Muscle layer of colon (tissue), 2 donors: ENCODE measurements at regions not wholly inside any gene's neighbourhood (a gene's known extent, or its start where the extent isn't known, plus 50 kb on each side); places are given as distances from the start of the nearest gene placed in this dataset.

ENCODE experiments used
- H3K27ac ChIP-seq: one replicate; pipeline ENCODE4 v1.7.0; 2013; ENCODE audit warnings: low read depth, mild to moderate bottlenecking, low read length, moderate library complexity
- H3K27me3 ChIP-seq, 2 donors: one replicate each; pipeline ENCODE4 v1.7.0; 2013; ENCODE audit warnings: low read length in 2 of 2, mild to moderate bottlenecking in 2 of 2; ENCODE audit not compliant: insufficient read depth in 2 of 2, control insufficient read depth in 1 of 2
- H3K36me3 ChIP-seq: one replicate; pipeline ENCODE4 v1.7.0; 2013; ENCODE audit warnings: mild to moderate bottlenecking, low read length; ENCODE audit not compliant: insufficient read depth
- H3K4me1 ChIP-seq: one replicate; pipeline ENCODE4 v1.7.0; 2013; ENCODE audit warnings: mild to moderate bottlenecking, low read length; ENCODE audit not compliant: insufficient read depth
- H3K4me3 ChIP-seq, 2 donors: one replicate each; pipeline ENCODE4 v1.7.0; 2013; ENCODE audit warnings: low read length in 2 of 2, low read depth in 1 of 2, mild to moderate bottlenecking in 1 of 2, moderate library complexity in 1 of 2
- H3K9ac ChIP-seq: one replicate; pipeline ENCODE4 v1.7.0; 2013; ENCODE audit warnings: low read length
- H3K9me3 ChIP-seq: one replicate; pipeline ENCODE4 v1.7.0; 2013; ENCODE audit warnings: mild to moderate bottlenecking, low read length
- donor health status: abdominal sarcoma.
- donor health status: Adenocarcinoma of cecum.

DNA sequence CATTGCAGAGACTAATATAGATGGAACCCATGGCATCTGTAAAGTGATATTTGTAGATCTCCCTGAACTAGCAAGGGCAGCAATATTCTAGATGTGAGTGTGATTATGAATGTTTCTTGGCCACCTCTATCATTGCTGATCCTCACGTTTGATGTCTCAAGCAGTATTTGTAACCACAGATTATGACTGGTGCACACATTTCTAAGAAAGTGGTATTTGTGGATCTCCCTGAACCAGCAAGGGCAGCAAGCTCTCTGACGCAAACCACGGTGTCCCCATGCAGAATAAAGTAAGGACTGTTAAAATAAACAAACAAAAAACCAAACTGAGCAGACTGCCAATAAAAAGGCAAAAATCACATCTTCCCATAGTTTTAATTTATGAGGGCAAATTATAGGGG lies 301.3 kb downstream of the CSNK1G3 start:
- Histone ChIP-seq H3K27ac (no peak overlapping the region), H3K4me3 (no peak overlapping the region), H3K9ac (no peak overlapping the region), H3K27me3 (no peaks in the 10 kb centered on the region), H3K4me1 (peaks cover 28% of the 10 kb centered on the region), H3K36me3 (no peaks in the 10 kb centered on the region), H3K9me3 (no peaks in the 10 kb centered on the region)

GRCh38 chr5:123811831-123812230 lies 299.9 kb downstream of the CSNK1G3 start:
- H3K4me1 ChIP-seq = peaks cover 42% of the 10 kb centered on the region
- no peak overlapping the region for H3K9ac ChIP-seq
- H3K27ac ChIP-seq = no peak overlapping the region
- no peak overlapping the region for H3K4me3 ChIP-seq
- no peaks in the 10 kb centered on the region for H3K27me3 ChIP-seq
- no peaks in the 10 kb centered on the region for H3K9me3 ChIP-seq
- no peaks in the 10 kb centered on the region for H3K36me3 ChIP-seq

- Histone ChIP-seq H3K4me1 (peaks cover 45% of the 10 kb centered on the region), H3K9me3 (no peaks in the 10 kb centered on the region), H3K27me3 (no peaks in the 10 kb centered on the region), H3K9ac (no peak overlapping the region), H3K4me3 (no peak overlapping the region), H3K27ac (no peak overlapping the region), H3K36me3 (no peaks in the 10 kb centered on the region)
These were observed 298.9 kb downstream of the CSNK1G3 start for GRCh38 chr5:123810746-123811340.

- Histone ChIP-seq H3K27me3 (no peaks in the 10 kb centered on the region), H3K9ac (no peak overlapping the region), H3K9me3 (no peaks in the 10 kb centered on the region), H3K4me1 (peaks cover 40% of the 10 kb centered on the region), H3K36me3 (no peaks in the 10 kb centered on the region), H3K27ac (no peak overlapping the region), H3K4me3 (no peak overlapping the region)
These were observed 298.3 kb downstream of the CSNK1G3 start for GRCh38 chr5:123810253-123810652.

GRCh38 chr5:123809594-123810221 lies 297.7 kb downstream of the CSNK1G3 start:
- peaks cover 35% of the 10 kb centered on the region for H3K4me1 ChIP-seq
- no peaks in the 10 kb centered on the region for H3K27me3 ChIP-seq
- no peak overlapping the region for H3K4me3 ChIP-seq
- no peaks in the 10 kb centered on the region for H3K9me3 ChIP-seq
- no peaks in the 10 kb centered on the region for H3K36me3 ChIP-seq
- no peak overlapping the region for H3K27ac ChIP-seq
- no peak overlapping the region for H3K9ac ChIP-seq

- peaks cover 26% of the 10 kb centered on the region for H3K4me1 ChIP-seq
- H3K4me3 ChIP-seq = no peak overlapping the region
- no peak overlapping the region for H3K9ac ChIP-seq
- no peaks in the 10 kb centered on the region for H3K27me3 ChIP-seq
- no peaks in the 10 kb centered on the region for H3K36me3 ChIP-seq
- no peaks in the 10 kb centered on the region for H3K9me3 ChIP-seq
- no peak overlapping the region for H3K27ac ChIP-seq
These were observed 296.7 kb downstream of the CSNK1G3 start for GRCh38 chr5:123808461-123809380.

DNA sequence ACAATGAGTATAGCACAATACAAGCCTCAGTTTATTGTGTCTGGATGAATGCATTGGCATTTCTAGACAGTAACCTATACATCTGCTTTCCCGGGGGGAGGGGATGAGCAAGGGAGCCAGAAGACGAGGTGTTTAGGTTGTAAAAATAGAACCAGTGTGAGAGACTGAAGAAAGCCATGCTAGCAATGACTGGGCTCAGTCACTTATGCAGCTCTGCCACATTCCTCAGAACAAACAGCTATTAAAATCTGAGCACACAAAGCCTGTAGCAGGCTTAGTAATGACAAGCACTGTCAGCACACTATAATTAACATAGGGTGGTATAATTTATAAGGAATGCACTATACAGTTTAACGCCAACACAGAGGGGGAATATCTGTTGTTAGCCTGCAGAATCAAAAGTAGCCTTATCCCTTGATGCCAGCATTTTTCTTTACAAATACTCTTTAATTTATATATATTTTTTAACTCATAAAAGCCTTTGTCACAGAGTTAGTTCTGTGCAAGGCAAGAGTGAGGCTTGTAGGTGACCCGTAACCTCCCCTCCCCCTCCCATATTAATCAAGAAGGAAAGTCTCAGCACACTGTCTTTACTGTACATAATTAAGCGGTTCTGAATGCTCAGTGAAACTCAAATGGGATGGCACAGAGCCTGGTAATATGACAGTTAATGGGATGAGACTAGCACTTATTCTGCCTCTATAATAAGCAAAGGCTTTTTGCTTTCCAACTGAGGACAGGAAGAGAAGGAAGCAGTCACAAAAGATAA lies 295.4 kb downstream of the CSNK1G3 start:
- peaks cover 26% of the 10 kb centered on the region for H3K4me1 ChIP-seq
- no peak overlapping the region for H3K9ac ChIP-seq
- H3K27ac ChIP-seq = no peak overlapping the region
- no peak overlapping the region for H3K4me3 ChIP-seq
- H3K27me3 ChIP-seq = no peaks in the 10 kb centered on the region
- no peaks in the 10 kb centered on the region for H3K9me3 ChIP-seq
- no peaks in the 10 kb centered on the region for H3K36me3 ChIP-seq

DNA sequence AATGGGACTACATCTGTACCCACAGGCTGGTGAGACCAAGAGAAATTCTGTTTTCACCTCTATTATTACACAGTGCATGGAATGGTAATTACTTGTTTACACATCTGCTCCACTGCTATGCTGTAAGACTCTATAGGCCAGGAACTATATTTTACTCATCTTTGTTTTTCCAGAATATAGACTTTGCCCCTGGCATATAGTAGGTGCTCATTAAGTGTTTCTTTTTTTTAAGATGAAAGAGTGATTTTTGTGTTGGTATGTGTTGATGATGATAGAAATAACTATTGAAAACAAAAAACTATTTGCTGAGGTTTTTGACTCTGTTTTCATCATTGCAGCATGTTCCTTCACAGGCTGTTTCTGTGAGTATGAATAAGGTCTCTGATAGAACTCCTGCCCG lies 294.7 kb downstream of the CSNK1G3 start:
- H3K27me3 ChIP-seq = no peaks in the 10 kb centered on the region
- no peak overlapping the region for H3K9ac ChIP-seq
- no peaks in the 10 kb centered on the region for H3K36me3 ChIP-seq
- no peak overlapping the region for H3K4me3 ChIP-seq
- peaks cover 26% of the 10 kb centered on the region for H3K4me1 ChIP-seq
- H3K9me3 ChIP-seq = no peaks in the 10 kb centered on the region
- H3K27ac ChIP-seq = no peak overlapping the region

GRCh38 chr5:123805300-123805699 lies 293.3 kb downstream of the CSNK1G3 start:
- Histone ChIP-seq H3K4me1 (peaks cover 26% of the 10 kb centered on the region), H3K4me3 (no peak overlapping the region), H3K9me3 (no peaks in the 10 kb centered on the region), H3K9ac (no peak overlapping the region), H3K27me3 (no peaks in the 10 kb centered on the region), H3K27ac (no peak overlapping the region), H3K36me3 (no peaks in the 10 kb centered on the region)

DNA sequence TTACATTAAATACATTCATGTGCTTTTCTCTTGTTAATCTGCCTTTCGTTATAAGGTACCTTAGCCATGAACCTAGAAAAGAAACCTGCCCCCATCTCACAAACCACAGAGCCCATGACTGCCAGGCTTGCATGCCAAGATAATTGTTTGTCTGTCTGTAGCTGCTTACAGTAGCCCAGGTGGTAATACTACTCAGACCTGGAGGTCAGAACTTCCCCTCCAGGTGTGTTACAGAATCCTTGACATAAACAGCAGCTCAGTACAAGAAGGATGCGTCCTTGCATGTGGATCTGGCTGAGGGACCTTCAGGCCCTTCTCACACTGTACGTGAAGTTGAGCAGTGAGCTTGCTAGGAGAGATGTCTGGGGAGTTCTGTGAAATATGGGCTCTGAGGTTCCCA lies 291.4 kb downstream of the CSNK1G3 start:
- no peak overlapping the region for H3K4me3 ChIP-seq
- no peak overlapping the region for H3K9ac ChIP-seq
- no peaks in the 10 kb centered on the region for H3K36me3 ChIP-seq
- no peak overlapping the region for H3K27ac ChIP-seq
- no peaks in the 10 kb centered on the region for H3K9me3 ChIP-seq
- no peaks in the 10 kb centered on the region for H3K27me3 ChIP-seq
- peaks cover 18% of the 10 kb centered on the region for H3K4me1 ChIP-seq

DNA sequence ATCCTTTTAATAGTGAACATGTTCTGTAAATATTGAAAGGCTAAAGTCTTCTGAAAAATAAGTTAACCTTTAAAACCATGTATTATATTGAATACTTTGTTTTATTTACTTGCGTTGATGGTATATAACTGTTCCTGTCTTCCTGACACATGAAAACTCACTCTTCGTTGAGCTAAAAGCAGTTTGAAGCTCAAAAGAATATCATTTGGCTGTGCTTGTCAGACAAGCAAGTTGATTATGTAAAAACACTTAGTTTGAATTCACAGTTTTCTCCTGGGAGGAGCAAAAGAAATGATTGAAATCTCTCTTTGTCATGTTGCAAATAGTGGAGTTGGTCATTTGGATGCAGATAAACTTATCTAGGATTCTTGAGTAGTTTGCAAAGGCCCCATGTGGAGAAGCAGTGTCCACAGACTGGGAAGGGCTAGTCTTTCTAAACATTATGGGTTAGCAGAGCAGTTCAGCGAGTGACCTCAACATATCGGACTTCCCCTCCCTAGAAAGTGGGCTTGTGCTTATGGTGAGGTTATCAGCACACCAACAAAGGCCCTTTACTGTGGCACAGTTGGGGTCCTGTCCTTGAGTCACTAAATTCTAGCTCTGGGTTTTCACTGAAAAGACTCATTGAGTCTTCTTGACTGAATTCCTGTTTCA lies 290.4 kb downstream of the CSNK1G3 start:
- no peak overlapping the region for H3K27ac ChIP-seq

More for the DNA sequence above, 290.4 kb downstream of the CSNK1G3 start:
- peaks cover 9% of the 10 kb centered on the region for H3K4me1 ChIP-seq
- no peaks in the 10 kb centered on the region for H3K9me3 ChIP-seq
- no peak overlapping the region for H3K4me3 ChIP-seq
- H3K27me3 ChIP-seq = no peaks in the 10 kb centered on the region
- no peaks in the 10 kb centered on the region for H3K36me3 ChIP-seq
- H3K9ac ChIP-seq = no peak overlapping the region
